ENCODE measurements at regions not wholly inside any gene's neighbourhood (a gene's known extent, or its start where the extent isn't known, plus 50 kb on each side); places are given as distances from the start of the nearest gene placed in this dataset.

- TF ChIP-seq CTCF (IDR thresholded peaks at IDR 0.05; ENCODE audit: insufficient read depth, low read length, poor library complexity, severe bottlenecking) (no peak), EZH2phosphoT487 (conservative IDR thresholded peaks at IDR 0.05; ENCODE audit: low read length) (no peak)
Observed at GRCh38 chr12:61009192-61009591, 1251.0 kb upstream of the USP15 start.
